GM12878 (cell line): ENCODE measurements at regions not wholly inside any gene's neighbourhood (a gene's known extent, or its start where the extent isn't known, plus 50 kb on each side); places are given as distances from the start of the nearest gene placed in this dataset.
A peak's percentile ranks its signal among the peaks of the same experiment; 100 is the strongest.

Experiments used
- BACH1 ChIP-seq: fragments of 450-650 bp; IDR thresholded peaks from 2 replicates; pipeline ENCODE4 v1.6.1; 2017; ENCODE audit warnings: mild to moderate bottlenecking, borderline replicate concordance
- CBFB ChIP-seq: IDR thresholded peaks from 2 replicates; pipeline ENCODE4 v1.6.1; 2016; ENCODE audit warnings: antibody characterized with exemption, low read depth
- DPF2 ChIP-seq: fragments of 450-650 bp; IDR thresholded peaks from 2 replicates; pipeline ENCODE4 v1.6.1; 2017; ENCODE audit warnings: mild to moderate bottlenecking
- HCFC1 ChIP-seq: fragments of 150-350 bp; IDR thresholded peaks from 2 replicates; pipeline ENCODE4 v1.6.1; 2014; ENCODE audit warnings: low read length
- IKZF1 ChIP-seq: fragments of 450-650 bp; conservative IDR thresholded peaks from 2 replicates; pipeline ENCODE4 v1.6.1; 2017; ENCODE audit warnings: antibody characterized with exemption, mild to moderate bottlenecking
- KLF5 ChIP-seq: fragments of 450-650 bp; IDR thresholded peaks from 2 replicates; pipeline ENCODE4 v1.6.1; 2014; ENCODE audit warnings: mild to moderate bottlenecking; ENCODE audit not compliant: partially characterized antibody
- LARP7 ChIP-seq: fragments of 450-650 bp; IDR thresholded peaks from 2 replicates; pipeline ENCODE4 v1.6.1; 2017; ENCODE audit warnings: mild to moderate bottlenecking
- PML ChIP-seq: IDR thresholded peaks from 2 replicates; pipeline ENCODE4 v1.6.1; 2012; ENCODE audit warnings: low read length, inconsistent platforms
- RB1 ChIP-seq: fragments of 450-650 bp; formaldehyde crosslinking; IDR thresholded peaks from 2 replicates; pipeline ENCODE4 v1.6.1; 2017; ENCODE audit warnings: mild to moderate bottlenecking, borderline replicate concordance
- RFX5 ChIP-seq: IDR thresholded peaks from 2 replicates; pipeline ENCODE4 v1.6.1; 2011; ENCODE audit warnings: low read depth, low read length, improper control_type of control experiment
- SIN3A ChIP-seq: IDR thresholded peaks from 2 replicates; pipeline ENCODE4 v1.6.1; 2012; ENCODE audit warnings: low read depth, low read length, improper control_type of control experiment
- SMC3 ChIP-seq: IDR thresholded peaks from 2 replicates; pipeline ENCODE4 v1.6.1; 2011; ENCODE audit warnings: low read length, improper control_type of control experiment, borderline replicate concordance
- TCF3 ChIP-seq: IDR thresholded peaks from 2 replicates; pipeline ENCODE4 v1.6.1; 2012; ENCODE audit warnings: low read depth, mild to moderate bottlenecking, low read length, borderline replicate concordance; ENCODE audit not compliant: insufficient read depth
- ZNF24 ChIP-seq: fragments of 450-650 bp; IDR thresholded peaks from 2 replicates; pipeline ENCODE4 v1.6.1; 2017; ENCODE audit warnings: antibody characterized with exemption, mild to moderate bottlenecking
- TF ChIP-seq, protein P1 (sequence below): IDR thresholded peaks from 2 replicates; pipeline ENCODE4 v1.6.1; 2011; ENCODE audit warnings: borderline replicate concordance, low read depth, mild to moderate bottlenecking, moderate library complexity, mixed read lengths, low read length; ENCODE audit not compliant: insufficient read depth; ENCODE audit errors: extremely low read length
- TF ChIP-seq, protein P2 (sequence below): fragments of 450-650 bp; IDR thresholded peaks from 2 replicates; pipeline ENCODE4 v1.6.1; 2017; ENCODE audit warnings: antibody characterized with exemption, mild to moderate bottlenecking, moderate library complexity
- TF ChIP-seq, protein P3 (sequence below): IDR thresholded peaks from 2 replicates; pipeline ENCODE4 v1.6.1; 2012; ENCODE audit warnings: mild to moderate bottlenecking, low read depth, low read length
- TF ChIP-seq, protein P4 (sequence below): fragments of 450-650 bp; IDR thresholded peaks from 2 replicates; pipeline ENCODE4 v1.6.1; 2016; ENCODE audit warnings: mild to moderate bottlenecking
- TF ChIP-seq, protein P5 (sequence below): IDR thresholded peaks from 2 replicates; pipeline ENCODE4 v1.6.1; 2011; ENCODE audit warnings: low read depth, mild to moderate bottlenecking, low read length, moderate library complexity, borderline replicate concordance; ENCODE audit errors: extremely low read depth

DNA sequence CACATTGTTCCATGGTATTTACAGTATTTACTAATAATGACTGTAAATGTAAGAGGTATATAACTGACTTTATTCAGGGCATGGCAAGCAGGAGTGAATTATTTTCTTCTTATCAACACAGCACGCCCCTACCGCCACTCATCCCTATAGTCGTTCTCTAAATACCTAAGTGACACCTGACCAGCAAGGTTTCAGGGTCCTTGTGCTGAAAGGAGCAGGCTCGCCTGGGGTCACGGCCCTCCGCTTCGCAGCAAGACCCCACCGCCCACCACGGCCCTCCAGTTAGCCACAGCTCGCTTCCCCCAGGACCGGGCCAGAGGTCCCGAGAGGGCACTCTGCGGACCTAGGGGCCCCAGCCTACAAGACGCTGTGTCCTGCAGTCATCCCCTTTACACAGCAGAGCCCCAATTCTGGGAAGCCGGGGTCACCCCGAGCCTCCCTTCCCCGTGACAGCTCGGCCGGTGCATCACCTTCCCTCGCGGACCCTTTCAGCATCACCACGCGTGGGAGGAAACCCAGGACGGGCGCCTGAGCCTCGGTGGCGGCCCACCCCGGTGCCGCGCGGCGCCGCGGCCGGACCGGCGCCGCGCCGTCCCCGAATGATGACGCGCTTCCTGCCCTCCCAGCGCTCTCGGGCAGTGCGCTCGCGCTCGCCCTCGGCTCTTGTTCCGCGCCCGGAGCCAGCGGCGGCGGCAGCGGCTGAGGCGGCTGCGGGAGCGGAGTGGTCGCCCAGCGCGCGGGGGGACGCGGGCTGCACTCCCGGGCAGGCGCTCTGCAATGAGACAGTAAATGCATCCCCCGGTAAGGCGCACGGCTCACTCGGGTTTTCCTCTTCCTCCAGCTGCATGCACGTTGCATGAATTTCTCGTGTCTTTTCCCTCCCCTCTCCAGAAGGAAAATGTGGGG, 225.1 kb upstream of the C2CD4B start, which contains the start of gene TLN2 (continued):
- TF ChIP-seq, protein P1, sequence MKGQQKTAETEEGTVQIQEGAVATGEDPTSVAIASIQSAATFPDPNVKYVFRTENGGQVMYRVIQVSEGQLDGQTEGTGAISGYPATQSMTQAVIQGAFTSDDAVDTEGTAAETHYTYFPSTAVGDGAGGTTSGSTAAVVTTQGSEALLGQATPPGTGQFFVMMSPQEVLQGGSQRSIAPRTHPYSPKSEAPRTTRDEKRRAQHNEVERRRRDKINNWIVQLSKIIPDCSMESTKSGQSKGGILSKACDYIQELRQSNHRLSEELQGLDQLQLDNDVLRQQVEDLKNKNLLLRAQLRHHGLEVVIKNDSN: no peak
- TF ChIP-seq, protein P2, sequence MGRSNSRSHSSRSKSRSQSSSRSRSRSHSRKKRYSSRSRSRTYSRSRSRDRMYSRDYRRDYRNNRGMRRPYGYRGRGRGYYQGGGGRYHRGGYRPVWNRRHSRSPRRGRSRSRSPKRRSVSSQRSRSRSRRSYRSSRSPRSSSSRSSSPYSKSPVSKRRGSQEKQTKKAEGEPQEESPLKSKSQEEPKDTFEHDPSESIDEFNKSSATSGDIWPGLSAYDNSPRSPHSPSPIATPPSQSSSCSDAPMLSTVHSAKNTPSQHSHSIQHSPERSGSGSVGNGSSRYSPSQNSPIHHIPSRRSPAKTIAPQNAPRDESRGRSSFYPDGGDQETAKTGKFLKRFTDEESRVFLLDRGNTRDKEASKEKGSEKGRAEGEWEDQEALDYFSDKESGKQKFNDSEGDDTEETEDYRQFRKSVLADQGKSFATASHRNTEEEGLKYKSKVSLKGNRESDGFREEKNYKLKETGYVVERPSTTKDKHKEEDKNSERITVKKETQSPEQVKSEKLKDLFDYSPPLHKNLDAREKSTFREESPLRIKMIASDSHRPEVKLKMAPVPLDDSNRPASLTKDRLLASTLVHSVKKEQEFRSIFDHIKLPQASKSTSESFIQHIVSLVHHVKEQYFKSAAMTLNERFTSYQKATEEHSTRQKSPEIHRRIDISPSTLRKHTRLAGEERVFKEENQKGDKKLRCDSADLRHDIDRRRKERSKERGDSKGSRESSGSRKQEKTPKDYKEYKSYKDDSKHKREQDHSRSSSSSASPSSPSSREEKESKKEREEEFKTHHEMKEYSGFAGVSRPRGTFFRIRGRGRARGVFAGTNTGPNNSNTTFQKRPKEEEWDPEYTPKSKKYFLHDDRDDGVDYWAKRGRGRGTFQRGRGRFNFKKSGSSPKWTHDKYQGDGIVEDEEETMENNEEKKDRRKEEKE: no peak
- TF ChIP-seq TCF3: peak; percentile 65
- peak; percentile 38; the same call in 1 of the 2 replicates for TF ChIP-seq BACH1
- TF ChIP-seq, protein P3, sequence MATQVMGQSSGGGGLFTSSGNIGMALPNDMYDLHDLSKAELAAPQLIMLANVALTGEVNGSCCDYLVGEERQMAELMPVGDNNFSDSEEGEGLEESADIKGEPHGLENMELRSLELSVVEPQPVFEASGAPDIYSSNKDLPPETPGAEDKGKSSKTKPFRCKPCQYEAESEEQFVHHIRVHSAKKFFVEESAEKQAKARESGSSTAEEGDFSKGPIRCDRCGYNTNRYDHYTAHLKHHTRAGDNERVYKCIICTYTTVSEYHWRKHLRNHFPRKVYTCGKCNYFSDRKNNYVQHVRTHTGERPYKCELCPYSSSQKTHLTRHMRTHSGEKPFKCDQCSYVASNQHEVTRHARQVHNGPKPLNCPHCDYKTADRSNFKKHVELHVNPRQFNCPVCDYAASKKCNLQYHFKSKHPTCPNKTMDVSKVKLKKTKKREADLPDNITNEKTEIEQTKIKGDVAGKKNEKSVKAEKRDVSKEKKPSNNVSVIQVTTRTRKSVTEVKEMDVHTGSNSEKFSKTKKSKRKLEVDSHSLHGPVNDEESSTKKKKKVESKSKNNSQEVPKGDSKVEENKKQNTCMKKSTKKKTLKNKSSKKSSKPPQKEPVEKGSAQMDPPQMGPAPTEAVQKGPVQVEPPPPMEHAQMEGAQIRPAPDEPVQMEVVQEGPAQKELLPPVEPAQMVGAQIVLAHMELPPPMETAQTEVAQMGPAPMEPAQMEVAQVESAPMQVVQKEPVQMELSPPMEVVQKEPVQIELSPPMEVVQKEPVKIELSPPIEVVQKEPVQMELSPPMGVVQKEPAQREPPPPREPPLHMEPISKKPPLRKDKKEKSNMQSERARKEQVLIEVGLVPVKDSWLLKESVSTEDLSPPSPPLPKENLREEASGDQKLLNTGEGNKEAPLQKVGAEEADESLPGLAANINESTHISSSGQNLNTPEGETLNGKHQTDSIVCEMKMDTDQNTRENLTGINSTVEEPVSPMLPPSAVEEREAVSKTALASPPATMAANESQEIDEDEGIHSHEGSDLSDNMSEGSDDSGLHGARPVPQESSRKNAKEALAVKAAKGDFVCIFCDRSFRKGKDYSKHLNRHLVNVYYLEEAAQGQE: 0 out of 2 replicates have a peak, but pooled peaks have one; percentile 38
- peak; percentile 65; the same call in 1 of the 2 replicates for TF ChIP-seq LARP7
- no peak for TF ChIP-seq SMC3
- peak; percentile 48; the same call in 1 of the 2 replicates for TF ChIP-seq CBFB
- peak; percentile 71; the same call in 1 of the 2 replicates for TF ChIP-seq RB1
- TF ChIP-seq, protein P4, sequence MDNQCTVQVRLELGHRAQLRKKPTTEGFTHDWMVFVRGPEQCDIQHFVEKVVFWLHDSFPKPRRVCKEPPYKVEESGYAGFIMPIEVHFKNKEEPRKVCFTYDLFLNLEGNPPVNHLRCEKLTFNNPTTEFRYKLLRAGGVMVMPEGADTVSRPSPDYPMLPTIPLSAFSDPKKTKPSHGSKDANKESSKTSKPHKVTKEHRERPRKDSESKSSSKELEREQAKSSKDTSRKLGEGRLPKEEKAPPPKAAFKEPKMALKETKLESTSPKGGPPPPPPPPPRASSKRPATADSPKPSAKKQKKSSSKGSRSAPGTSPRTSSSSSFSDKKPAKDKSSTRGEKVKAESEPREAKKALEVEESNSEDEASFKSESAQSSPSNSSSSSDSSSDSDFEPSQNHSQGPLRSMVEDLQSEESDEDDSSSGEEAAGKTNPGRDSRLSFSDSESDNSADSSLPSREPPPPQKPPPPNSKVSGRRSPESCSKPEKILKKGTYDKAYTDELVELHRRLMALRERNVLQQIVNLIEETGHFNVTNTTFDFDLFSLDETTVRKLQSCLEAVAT: no peak
- TF ChIP-seq SIN3A: peak; percentile 63; the same call in 1 of the 2 replicates
- peak; percentile 49; the same call in 1 of the 2 replicates for TF ChIP-seq PML
- TF ChIP-seq, protein P5, sequence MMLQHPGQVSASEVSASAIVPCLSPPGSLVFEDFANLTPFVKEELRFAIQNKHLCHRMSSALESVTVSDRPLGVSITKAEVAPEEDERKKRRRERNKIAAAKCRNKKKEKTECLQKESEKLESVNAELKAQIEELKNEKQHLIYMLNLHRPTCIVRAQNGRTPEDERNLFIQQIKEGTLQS: peak; percentile 66; the same call in 1 of the 2 replicates
- 0 out of 2 replicates have a peak, but pooled peaks have one; percentile 30 for TF ChIP-seq ZNF24
- peak; percentile 45 for TF ChIP-seq KLF5
- TF ChIP-seq IKZF1: peak; percentile 76
- TF ChIP-seq RFX5: no peak
- peak; percentile 67 for TF ChIP-seq HCFC1
- TF ChIP-seq DPF2: peak; percentile 33; the same call in 1 of the 2 replicates
